HG03175 (cell line): ENCODE measurements at regions not wholly inside any gene's neighbourhood (a gene's known extent, or its start where the extent isn't known, plus 50 kb on each side); places are given as distances from the start of the nearest gene placed in this dataset.
"Not testable (repeated sequence)": the region's sequence is repeated elsewhere in the genome, so short reads cannot be mapped to it uniquely, and the experiment has no call there.

Experiments used
- ATAC-seq: cut with Tn5 transposase; IDR thresholded peaks from one replicate; pipeline ENCODE4 v1.9.1; 2021; ENCODE audit warnings: mild to moderate bottlenecking, moderate library complexity; ENCODE audit not compliant: unreplicated experiment

DNA sequence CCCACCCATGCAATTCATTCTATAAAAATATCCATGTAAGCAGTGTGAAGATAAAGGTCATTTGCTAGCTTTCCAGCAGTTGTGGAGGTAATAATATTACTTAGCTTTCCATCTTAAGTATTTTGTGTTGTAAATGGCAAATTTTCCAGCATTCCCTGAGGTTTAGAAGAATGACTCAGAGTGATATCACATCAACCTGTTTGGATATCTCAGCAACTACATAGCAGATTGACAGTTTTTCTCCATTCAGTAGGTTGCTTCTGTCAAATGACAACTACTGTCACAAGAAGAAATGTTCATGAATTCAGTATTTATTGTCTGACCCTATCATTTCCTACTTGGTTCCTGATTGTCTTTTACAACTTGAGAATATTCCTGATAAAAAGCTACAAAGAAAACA, 434.9 kb upstream of the GALNTL6 start:
- no peak for ATAC-seq

- no peak for ATAC-seq
Observed at GRCh38 chr4:171376724-171377123, 436.5 kb upstream of the GALNTL6 start.

DNA sequence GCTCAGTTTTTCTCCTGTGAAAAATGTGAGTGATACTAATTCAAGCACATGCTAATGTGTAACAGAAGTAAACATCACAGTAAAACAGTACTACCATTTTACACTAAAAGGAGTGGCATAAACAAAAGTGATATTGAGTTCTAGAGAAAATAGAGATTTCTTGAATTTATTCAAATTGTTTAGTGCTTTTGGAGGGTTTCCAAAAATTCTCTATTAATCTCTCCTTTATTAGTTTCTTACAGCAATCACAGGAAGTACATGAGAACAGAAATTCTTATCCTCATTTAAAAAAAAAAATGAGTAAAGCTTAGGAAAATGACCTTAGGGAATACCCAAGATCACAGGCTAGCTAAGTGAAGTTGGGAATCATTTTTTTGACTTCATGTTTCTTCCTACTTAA, 459.7 kb upstream of the GALNTL6 start:
- no peak for ATAC-seq

- no peak for ATAC-seq
Observed at GRCh38 chr4:171348090-171348489, 465.1 kb upstream of the GALNTL6 start.

- ATAC-seq, result no peak
Observed at GRCh38 chr4:171342646-171343045, 470.6 kb upstream of the GALNTL6 start.

- ATAC-seq, result no peak
Observed at GRCh38 chr4:171340258-171340657, 472.9 kb upstream of the GALNTL6 start.

GRCh38 chr4:171334549-171334948, 478.7 kb upstream of the GALNTL6 start:
- ATAC-seq, result no peak

GRCh38 chr4:171308661-171309060, 504.5 kb upstream of the GALNTL6 start:
- ATAC-seq, result no peak

- not testable (repeated sequence) for ATAC-seq
Observed at GRCh38 chr4:171298048-171298718, 515.0 kb upstream of the GALNTL6 start.

GRCh38 chr4:171288816-171289432, 524.3 kb upstream of the GALNTL6 start:
- no peak for ATAC-seq

DNA sequence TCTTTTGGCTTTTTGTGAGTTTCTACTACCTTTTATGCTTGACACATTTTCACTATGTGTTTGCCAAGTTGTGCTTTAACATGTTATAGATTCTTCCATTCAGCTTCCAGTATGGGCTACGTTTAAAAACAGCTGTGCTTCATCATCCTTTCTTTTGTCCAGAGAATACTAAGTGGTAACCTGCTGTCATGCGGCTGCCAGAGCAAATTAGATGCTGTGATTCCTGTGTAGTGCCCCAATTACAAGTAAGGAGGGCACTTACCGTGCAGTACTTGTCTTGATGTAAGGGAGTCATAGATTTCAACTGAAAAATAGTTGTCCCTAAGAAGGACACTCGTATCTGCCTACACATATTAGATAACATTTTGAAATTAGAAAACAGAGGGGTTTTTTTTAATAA, 531.8 kb upstream of the GALNTL6 start:
- no peak for ATAC-seq

- no peak for ATAC-seq
Observed at GRCh38 chr4:171279131-171279530, 534.1 kb upstream of the GALNTL6 start.

DNA sequence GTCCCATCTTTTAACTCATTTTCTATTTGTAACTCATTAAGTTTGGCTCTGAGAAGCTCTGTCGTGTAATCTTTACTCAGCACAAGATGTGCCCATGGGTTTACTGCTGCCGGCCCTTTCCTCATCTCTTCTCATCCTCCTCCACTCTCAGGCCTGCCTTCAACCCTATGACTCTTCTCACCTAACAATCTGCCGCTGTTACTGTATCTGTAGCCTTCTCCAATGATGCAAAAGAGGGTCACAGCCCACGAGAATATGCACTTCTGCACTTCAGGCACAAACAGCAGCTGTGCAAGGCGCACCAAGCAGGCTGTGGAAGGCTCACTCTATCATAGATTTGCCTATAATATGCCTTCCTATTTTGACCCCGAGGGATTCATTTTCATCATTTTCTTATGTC, 546.5 kb upstream of the GALNTL6 start:
- no peak for ATAC-seq

DNA sequence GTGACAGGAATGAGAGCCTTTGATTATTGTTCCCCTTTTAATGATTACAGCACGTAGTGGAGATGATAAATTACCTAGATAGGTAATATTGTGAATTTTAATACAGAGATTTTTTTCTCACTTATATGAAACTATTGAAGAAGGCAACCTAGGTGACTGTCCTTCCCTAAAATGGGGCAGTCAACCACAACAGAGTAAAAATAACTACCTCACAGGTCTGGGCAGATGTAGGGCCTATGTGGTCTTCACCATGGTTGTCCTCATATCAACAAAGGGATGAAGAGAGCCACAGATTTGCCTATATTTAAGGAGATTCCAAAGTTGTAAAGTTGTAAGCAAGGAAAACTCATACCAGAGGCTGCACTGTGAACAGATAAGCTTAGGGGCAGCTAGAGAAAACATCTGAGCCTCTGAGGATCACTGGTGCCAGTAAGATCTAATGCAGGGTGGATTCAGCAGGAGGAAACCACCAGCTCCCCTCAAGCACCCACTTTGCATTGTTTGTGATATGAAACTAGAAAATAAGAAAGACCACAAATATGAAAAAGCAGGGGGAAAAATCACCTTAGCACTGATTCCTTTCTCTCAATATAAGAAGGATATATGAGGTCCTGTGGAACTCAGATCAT, 547.9 kb upstream of the GALNTL6 start:
- no peak for ATAC-seq

DNA sequence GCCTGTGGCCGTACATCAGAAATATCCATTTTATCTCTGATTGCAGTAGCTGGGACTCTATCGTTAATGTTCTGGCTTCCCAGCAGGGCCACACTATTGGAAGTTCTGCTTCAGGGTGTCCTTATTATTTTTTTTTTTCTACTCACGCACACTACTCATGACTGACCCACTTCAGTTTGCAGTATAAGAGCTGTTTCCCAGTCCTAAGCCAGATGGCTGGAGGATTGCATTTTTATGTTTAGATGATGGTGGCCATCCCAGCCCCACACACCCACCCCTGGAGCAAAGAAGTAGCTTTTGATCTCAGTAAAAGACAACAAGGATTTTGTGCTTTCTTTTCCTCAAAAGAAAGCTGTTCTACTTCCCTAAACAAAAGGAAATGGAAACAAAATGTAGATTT, 557.0 kb upstream of the GALNTL6 start:
- ATAC-seq, result no peak

- no peak for ATAC-seq
Observed at GRCh38 chr4:171246948-171247347, 566.3 kb upstream of the GALNTL6 start.

GRCh38 chr4:171242831-171243230, 570.4 kb upstream of the GALNTL6 start:
- ATAC-seq, result no peak

GRCh38 chr4:171239196-171239595, 574.0 kb upstream of the GALNTL6 start:
- ATAC-seq, result no peak

DNA sequence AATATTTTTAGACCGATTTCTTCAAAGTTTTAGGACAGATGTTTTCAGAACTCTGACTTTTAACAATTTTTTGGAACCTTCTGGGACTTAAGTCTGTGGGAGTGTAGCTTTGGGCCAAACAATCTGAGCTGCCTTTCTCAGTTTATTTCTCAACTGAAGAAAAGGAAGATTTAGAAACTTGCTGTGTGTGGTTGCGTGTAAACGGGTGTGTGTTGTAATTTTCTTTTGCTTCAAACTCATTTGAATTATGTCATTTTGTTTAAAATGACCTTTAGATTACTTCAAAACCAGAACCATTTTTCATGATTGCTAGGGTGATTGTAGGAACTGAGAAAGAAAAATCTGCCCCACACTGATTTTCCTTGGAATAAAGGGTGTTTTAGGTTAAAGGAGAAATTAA, 577.7 kb upstream of the GALNTL6 start:
- ATAC-seq, result no peak

- ATAC-seq, result not testable (repeated sequence)
Observed at GRCh38 chr4:171229354-171229753, 583.9 kb upstream of the GALNTL6 start.

- ATAC-seq, result no peak
Observed at GRCh38 chr4:171221181-171221580, 592.0 kb upstream of the GALNTL6 start.

- ATAC-seq, result no peak
Observed at GRCh38 chr4:171203425-171203824, 609.8 kb upstream of the GALNTL6 start.
